HepG2 (cell line): ENCODE measurements at regions not wholly inside any gene's neighbourhood (a gene's known extent, or its start where the extent isn't known, plus 50 kb on each side); places are given as distances from the start of the nearest gene placed in this dataset.

ENCODE experiments used
- ATAC-seq: fragments of 200-7000 bp; cut with Tn5 transposase; 3 replicates; pipeline ENCODE4 v1.9.1; 2020; ENCODE audit warnings: mild to moderate bottlenecking, moderate library complexity
- BruUV-seq: library from RNA; stranded (reverse); fragments of 400-500 nt; replicated peaks from 2 replicates; lab custom pipeline; 2021; lab: Mats Ljungman, UMichigan
- CTCF ChIA-PET: fragments of 300-600 bp; formaldehyde crosslinking; extraction: SDS; loops from one replicate; lab custom pipeline; 2021; ENCODE audit warnings: low total read pairs, inconsistent platforms, low intra/inter-chr PET ratio; lab: Yijun Ruan, JAX
- POLR2A ChIA-PET: fragments of 350-600 bp; sonication (Branson Sonifier 250); formaldehyde crosslinking; loops from one replicate; lab custom pipeline; 2020; ENCODE audit warnings: antibody characterized with exemption, inconsistent platforms; lab: Yijun Ruan, JAX
- DNase-seq: peaks from one replicate; pipeline ENCODE4 v3.0.0-alpha.2; 2015; ENCODE audit warnings: low spot score
- FAIRE-seq: peaks from 3 replicates; lab custom pipeline; 2011; peaks lifted over from hg19 to GRCh38; lab: Jason Lieb, UNC
- H2AFZ ChIP-seq: one replicate; pipeline ENCODE4 v1.6.1; 2011; ENCODE audit warnings: low read length, inconsistent platforms
- H3K27ac ChIP-seq: fragments of 300-600 bp; 3 replicates; pipeline ENCODE4 v1.8.0; 2011; ENCODE audit warnings: mixed run types, mild to moderate bottlenecking, mixed read lengths, low read length, inconsistent platforms; ENCODE audit not compliant: insufficient read depth; ENCODE audit errors: extremely low read length
- H3K27me3 ChIP-seq, 2 experiments: fragments of 200-600 bp in 1 of 2; 2 replicates in 1 of 2; 3 replicates in 1 of 2; pipeline versions ENCODE4 v1.6.0 to v1.8.0; 2011; ENCODE audit warnings: low read length in 2 of 2, mild to moderate bottlenecking in 2 of 2, moderate library complexity in 2 of 2, inconsistent platforms in 1 of 2; ENCODE audit not compliant: insufficient read depth in 2 of 2, control insufficient read depth in 1 of 2
- H3K36me3 ChIP-seq, 2 experiments: fragments of 200-600 bp in 1 of 2; replicated peaks in 1 of 2; 2 replicates in 1 of 2; 3 replicates in 1 of 2; pipeline versions ENCODE4 v1.5.1 to v1.8.0; 2011; ENCODE audit warnings: low read length in 2 of 2, inconsistent platforms in 1 of 2; ENCODE audit not compliant: insufficient read depth in 2 of 2, control insufficient read depth in 1 of 2
- H3K4me1 ChIP-seq: 2 replicates; pipeline ENCODE4 v1.5.1; 2012; ENCODE audit warnings: low read length, inconsistent platforms; ENCODE audit not compliant: insufficient read depth
- H3K4me2 ChIP-seq: 2 replicates; pipeline ENCODE4 v1.6.0; 2011; ENCODE audit warnings: low read depth, low read length, inconsistent platforms
- H3K4me3 ChIP-seq, 3 experiments: fragments of 200-600 bp in 1 of 3; sonication (generic), shearing (Covaris generic) in 1 of 3; replicated peaks in 1 of 3; 2 replicates each; pipeline ENCODE4 v1.5.1; 2011 to 2016; ENCODE audit warnings: low read length in 3 of 3, inconsistent platforms in 2 of 3, low read depth in 2 of 3, mild to moderate bottlenecking in 2 of 3, control low read depth in 1 of 3, mixed read lengths in 1 of 3; ENCODE audit not compliant: insufficient read depth in 1 of 3
- H3K79me2 ChIP-seq: one replicate; pipeline ENCODE4 v1.6.1; 2011; ENCODE audit warnings: low read length, inconsistent platforms; ENCODE audit not compliant: insufficient read depth
- H3K9ac ChIP-seq: 2 replicates; pipeline ENCODE4 v1.6.0; 2011; ENCODE audit warnings: mild to moderate bottlenecking, low read depth, low read length, inconsistent platforms; ENCODE audit not compliant: insufficient read depth
- H3K9me3 ChIP-seq: 2 replicates; pipeline ENCODE4 v1.5.1; 2012; ENCODE audit warnings: mild to moderate bottlenecking, low read length
- H4K20me1 ChIP-seq: 2 replicates; pipeline ENCODE4 v1.6.0; 2011; ENCODE audit warnings: inconsistent platforms, mild to moderate bottlenecking, low read length, moderate library complexity; ENCODE audit not compliant: insufficient read depth
- ARID5B ChIP-seq: IDR thresholded peaks from 2 replicates; pipeline ENCODE4 v1.4.0; 2020; ENCODE audit warnings: mild to moderate bottlenecking, missing genetic modification reagents
- FOSL2 ChIP-seq: sonication (generic); formaldehyde crosslinking; IDR thresholded peaks from 2 replicates; pipeline ENCODE4 v1.4.0; 2020; ENCODE audit warnings: missing genetic modification reagents
- HNF4G ChIP-seq, 2 experiments: sonication (generic) in 1 of 2; formaldehyde crosslinking in 1 of 2; IDR thresholded peaks; 2 replicates each; pipeline versions ENCODE4 v1.4.0 to v1.6.1; 2011 to 2020; ENCODE audit warnings: borderline replicate concordance in 2 of 2, low read depth in 2 of 2, mild to moderate bottlenecking in 2 of 2, low read length in 1 of 2, missing genetic modification reagents in 1 of 2, moderate library complexity in 1 of 2
- MXI1 ChIP-seq: IDR thresholded peaks from 3 replicates; pipeline ENCODE4 v1.6.1; 2012; ENCODE audit warnings: low read depth, low read length, inconsistent platforms, borderline replicate concordance
- NFE2L2 ChIP-seq: fragments of 150-350 bp; IDR thresholded peaks from 2 replicates; pipeline ENCODE4 v1.6.1; 2014; ENCODE audit warnings: low read length
- TARDBP ChIP-seq: sonication (generic); formaldehyde crosslinking; IDR thresholded peaks from 2 replicates; pipeline ENCODE4 v1.8.0; 2022; ENCODE audit warnings: mild to moderate bottlenecking, missing genetic modification reagents
- U2AF2 ChIP-seq: fragments of 200-400 bp; formaldehyde crosslinking; IDR thresholded peaks from 2 replicates; pipeline ENCODE4 v1.6.1; 2017; ENCODE audit warnings: low read depth, mild to moderate bottlenecking, low read length
- ZBTB38 ChIP-seq: sonication (generic); formaldehyde crosslinking; IDR thresholded peaks from 2 replicates; pipeline ENCODE4 v1.5.1; 2020; ENCODE audit warnings: mild to moderate bottlenecking, missing genetic modification reagents
- ZMYM2 ChIP-seq: sonication (generic); formaldehyde crosslinking; IDR thresholded peaks from 2 replicates; pipeline ENCODE4 v1.8.0; 2022; ENCODE audit warnings: mild to moderate bottlenecking, missing genetic modification reagents
- ZMYM4 ChIP-seq: sonication (generic); formaldehyde crosslinking; IDR thresholded peaks from 2 replicates; pipeline ENCODE4 v1.8.1; 2023; ENCODE audit warnings: mild to moderate bottlenecking, missing genetic modification reagents
- ZNF101 ChIP-seq: sonication (generic); formaldehyde crosslinking; IDR thresholded peaks from 2 replicates; pipeline ENCODE4 v1.4.0; 2020; ENCODE audit warnings: mild to moderate bottlenecking, low read depth, missing genetic modification reagents, borderline replicate concordance
- ZNF441 ChIP-seq: sonication (generic); formaldehyde crosslinking; IDR thresholded peaks from 2 replicates; pipeline ENCODE4 v1.7.0; 2021; ENCODE audit warnings: missing genetic modification reagents, borderline replicate concordance
- ZNF616 ChIP-seq: sonication (generic); formaldehyde crosslinking; IDR thresholded peaks from 2 replicates; pipeline ENCODE4 v1.5.0; 2020; ENCODE audit warnings: low read depth, mild to moderate bottlenecking, missing genetic modification reagents
- ZNF704 ChIP-seq: sonication (generic); formaldehyde crosslinking; IDR thresholded peaks from 2 replicates; pipeline ENCODE4 v1.8.1; 2023; ENCODE audit warnings: mild to moderate bottlenecking, inconsistent platforms, moderate library complexity, missing genetic modification reagents, borderline replicate concordance
- WGBS: methylation state at CpG from one replicate; pipeline ENCODE4 v1.1.6; 2017; ENCODE audit warnings: low lambda C conversion rate; 5-methylcytosine and 5-hydroxymethylcytosine counted together
- in situ Hi-C: cut with HindIII; loops from 2 replicates; pipeline ENCODE4 v1.10.0; 2017; ENCODE audit warnings: low pct_unique_long_range_greater_than_20kb; ENCODE audit not compliant: extremely low pct_ligation_motif_present
- intact Hi-C: fragments of 100-400 bp; cut with micrococcal nuclease; formaldehyde crosslinking; loops from one replicate; pipeline ENCODE4 v1.10.0; 2022; ENCODE audit not compliant: unreplicated experiment
- TF ChIP-seq, protein P1 (sequence below): sonication (generic); formaldehyde crosslinking; IDR thresholded peaks from 2 replicates; pipeline ENCODE4 v1.5.1; 2020; ENCODE audit warnings: missing genetic modification reagents, mild to moderate bottlenecking, borderline replicate concordance
- TF ChIP-seq, protein P2 (sequence below): sonication (generic); formaldehyde crosslinking; IDR thresholded peaks from 2 replicates; pipeline ENCODE4 v1.4.0; 2020; ENCODE audit warnings: missing genetic modification reagents

DNA sequence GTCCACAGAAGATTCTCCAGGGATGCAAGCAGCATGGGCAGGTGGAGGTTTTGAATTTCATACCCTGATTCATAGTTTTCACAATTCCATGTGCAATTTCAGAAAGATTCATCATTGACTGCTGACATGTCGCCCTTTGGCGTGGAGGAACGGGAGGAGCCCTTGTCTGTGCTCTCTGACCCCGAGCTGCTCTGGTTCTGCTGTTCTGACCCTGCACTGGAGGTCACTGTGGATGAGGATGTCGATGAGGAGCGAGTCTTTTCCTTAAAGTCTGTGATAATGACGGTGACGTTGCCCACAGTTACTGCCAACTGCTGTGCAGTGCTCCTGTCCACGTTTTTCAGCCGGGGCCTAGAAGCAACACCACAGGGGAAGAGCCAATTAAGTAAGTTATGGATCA lies 470.0 kb downstream of the SHQ1 start:
- ATAC-seq: no peak
- no peaks in the 10 kb centered on the region for H3K4me1 ChIP-seq
- no peak overlapping the region for H3K4me3 ChIP-seq
- intact Hi-C loops (no loop called here), in situ Hi-C loops (no loop called here)
- ChIA-PET POLR2A (no interaction called here), CTCF (no interaction called here)
- no peaks in the 10 kb centered on the region for H3K9me3 ChIP-seq
- no peak for FAIRE-seq
- DNase-seq: no peak
- no peak overlapping the region for H3K27ac ChIP-seq
- TF ChIP-seq ZBTB38 (CRISPR knock-in tag) (no peak), ZNF101 (CRISPR knock-in tag) (no peak), FOSL2 (no peak), NFE2L2 (no peak), ZNF616 (CRISPR knock-in tag) (no peak), MXI1 (no peak), ZNF441 (CRISPR knock-in tag) (no peak), ZMYM2 (CRISPR knock-in tag) (no peak), ZMYM4 (CRISPR knock-in tag) (no peak), ZNF704 (no peak), U2AF2 (no peak), TARDBP (CRISPR knock-in tag) (no peak), HNF4G (IDR thresholded peaks at IDR 0.05; ENCODE audit: borderline replicate concordance, low read depth, low read length) (no peak), HNF4G (CRISPR knock-in tag; IDR thresholded peaks at IDR 0.05; ENCODE audit: borderline replicate concordance, low read depth) (no peak), ARID5B (CRISPR knock-in tag) (no peak)
- TF ChIP-seq, protein P1, sequence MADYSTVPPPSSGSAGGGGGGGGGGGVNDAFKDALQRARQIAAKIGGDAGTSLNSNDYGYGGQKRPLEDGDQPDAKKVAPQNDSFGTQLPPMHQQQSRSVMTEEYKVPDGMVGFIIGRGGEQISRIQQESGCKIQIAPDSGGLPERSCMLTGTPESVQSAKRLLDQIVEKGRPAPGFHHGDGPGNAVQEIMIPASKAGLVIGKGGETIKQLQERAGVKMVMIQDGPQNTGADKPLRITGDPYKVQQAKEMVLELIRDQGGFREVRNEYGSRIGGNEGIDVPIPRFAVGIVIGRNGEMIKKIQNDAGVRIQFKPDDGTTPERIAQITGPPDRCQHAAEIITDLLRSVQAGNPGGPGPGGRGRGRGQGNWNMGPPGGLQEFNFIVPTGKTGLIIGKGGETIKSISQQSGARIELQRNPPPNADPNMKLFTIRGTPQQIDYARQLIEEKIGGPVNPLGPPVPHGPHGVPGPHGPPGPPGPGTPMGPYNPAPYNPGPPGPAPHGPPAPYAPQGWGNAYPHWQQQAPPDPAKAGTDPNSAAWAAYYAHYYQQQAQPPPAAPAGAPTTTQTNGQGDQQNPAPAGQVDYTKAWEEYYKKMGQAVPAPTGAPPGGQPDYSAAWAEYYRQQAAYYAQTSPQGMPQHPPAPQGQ (CRISPR knock-in tag): no peak
- TF ChIP-seq, protein P2, sequence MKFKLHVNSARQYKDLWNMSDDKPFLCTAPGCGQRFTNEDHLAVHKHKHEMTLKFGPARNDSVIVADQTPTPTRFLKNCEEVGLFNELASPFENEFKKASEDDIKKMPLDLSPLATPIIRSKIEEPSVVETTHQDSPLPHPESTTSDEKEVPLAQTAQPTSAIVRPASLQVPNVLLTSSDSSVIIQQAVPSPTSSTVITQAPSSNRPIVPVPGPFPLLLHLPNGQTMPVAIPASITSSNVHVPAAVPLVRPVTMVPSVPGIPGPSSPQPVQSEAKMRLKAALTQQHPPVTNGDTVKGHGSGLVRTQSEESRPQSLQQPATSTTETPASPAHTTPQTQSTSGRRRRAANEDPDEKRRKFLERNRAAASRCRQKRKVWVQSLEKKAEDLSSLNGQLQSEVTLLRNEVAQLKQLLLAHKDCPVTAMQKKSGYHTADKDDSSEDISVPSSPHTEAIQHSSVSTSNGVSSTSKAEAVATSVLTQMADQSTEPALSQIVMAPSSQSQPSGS: no peak
- peaks cover 37% of the 10 kb centered on the region for H4K20me1 ChIP-seq
- peaks cover 11 to 20% of the 10 kb centered on the region in 2 experiments for H3K36me3 ChIP-seq
- no peak overlapping the region for H2AFZ ChIP-seq
- H3K9ac ChIP-seq: no peak overlapping the region
- TSS peak; percentile 24 for BruUV-seq
- 97% methylated on average over 10 of the region's 10 CpGs for WGBS
- no peaks in the 10 kb centered on the region for H3K27me3 ChIP-seq
- H3K4me2 ChIP-seq: no peak overlapping the region
- peaks cover 40% of the 10 kb centered on the region for H3K79me2 ChIP-seq
